Ovary (tissue), 7 donors: ENCODE measurements at regions not wholly inside any gene's neighbourhood (a gene's known extent, or its start where the extent isn't known, plus 50 kb on each side); places are given as distances from the start of the nearest gene placed in this dataset.
"Not testable (repeated sequence)": the region's sequence is repeated elsewhere in the genome, so short reads cannot be mapped to it uniquely, and the experiment has no call there.

Experiments used
- DNase-seq, 5 donors: peaks; one replicate each; pipeline ENCODE4 v3.0.0-alpha.2; 2019 to 2020
- H3K27ac ChIP-seq, 2 donors: fragments of 200-600 bp; one replicate each; pipeline versions ENCODE4 v1.5.1 to v1.8.0; 2019 to 2022
- H3K27me3 ChIP-seq: fragments of 200-600 bp; one replicate; pipeline ENCODE4 v1.8.0; 2022
- H3K36me3 ChIP-seq: fragments of 200-600 bp; sonication (generic); one replicate; pipeline ENCODE4 v1.5.1; 2019
- H3K4me1 ChIP-seq: one replicate; pipeline ENCODE4 v1.8.1; 2013; ENCODE audit warnings: mild to moderate bottlenecking, moderate library complexity; ENCODE audit not compliant: insufficient read depth
- H3K4me3 ChIP-seq: fragments of 200-600 bp; sonication (generic); one replicate; pipeline ENCODE4 v1.5.1; 2017
- H3K9me3 ChIP-seq, 2 donors: fragments of 200-600 bp in 1 of 2; sonication (generic) in 1 of 2; one replicate each; pipeline versions ENCODE4 v1.5.1 to v1.8.1; 2013 to 2019; ENCODE audit warnings: mild to moderate bottlenecking in 1 of 2, moderate library complexity in 1 of 2
- CTCF ChIP-seq, 3 donors: fragments of 450-650 bp in 2 of 3; fragments of 200-600 bp in 1 of 3; IDR thresholded peaks; one replicate each; pipeline versions ENCODE4 v1.5.1 to v1.8.0; 2016 to 2022; ENCODE audit warnings: antibody characterized with exemption in 3 of 3, mild to moderate bottlenecking in 1 of 3
- EP300 ChIP-seq: sonication (generic); formaldehyde crosslinking; IDR thresholded peaks from one replicate; pipeline ENCODE4 v1.6.1; 2017; ENCODE audit warnings: antibody characterized with exemption
- POLR2A ChIP-seq: fragments of 450-650 bp; IDR thresholded peaks from one replicate; pipeline ENCODE4 v1.6.1; 2017; ENCODE audit warnings: antibody characterized with exemption, mild to moderate bottlenecking, moderate library complexity
- WGBS, 3 donors: extraction: QIAGEN DNeasy Blood & Tissue Kit in 1 of 3; methylation state at CpG; one replicate each; pipeline versions ENCODE4 v1.1.5 to v1.1.7; 2013 to 2017; 5-methylcytosine and 5-hydroxymethylcytosine counted together
- intact Hi-C, 4 donors: fragments of 100-400 bp; cut with DNase I; formaldehyde crosslinking; loops; one replicate each; pipeline versions ENCODE4 v1.11.0 to v1.15.1; 2022 to 2023
- donor health status: DM: no; HTN: no; CAD: no; lungs with moderate emphysema.
- donor health status: DM: no; HTN: no; CAD: no.
- donor health status: Bipolar disorder and iron deficiency.
- donor health status: DM: no; HTN: no; CAD: no.
- donor health status: DM: yes; HTN: yes; CAD: no.

- H3K4me3 ChIP-seq = no peak overlapping the region
- H3K36me3 ChIP-seq = no peaks in the 10 kb centered on the region
- intact Hi-C loops = no loop called here
- no peak for TF ChIP-seq EP300
- TF ChIP-seq CTCF (IDR thresholded peaks at IDR 0.05) = no peak
- TF ChIP-seq POLR2A = no peak
- H3K4me1 ChIP-seq = no peaks in the 10 kb centered on the region
- H3K27me3 ChIP-seq = no peaks in the 10 kb centered on the region
- no peak overlapping the region for H3K27ac ChIP-seq
- 82 to 88% (median 88%) methylated on average over 3 of the region's 3 CpGs for WGBS, 3 donors
- H3K9me3 ChIP-seq = no peaks in the 10 kb centered on the region
- no peak for DNase-seq
These were observed 300.0 kb downstream of the SH3GL2 start for GRCh38 chr9:17878810-17879370.

- H3K9me3 ChIP-seq = no peaks in the 10 kb centered on the region
- H3K4me3 ChIP-seq = no peak overlapping the region
- 84 to 88% (median 86%) methylated on average over 9 of the region's 9 CpGs for WGBS, 3 donors
- H3K27me3 ChIP-seq = no peaks in the 10 kb centered on the region
- H3K27ac ChIP-seq = no peak overlapping the region
- intact Hi-C loops = loop anchor here in 1 of 4 donors (5.0 kb wide), 1 partner anchor 1694 kb away; no protein-coding TSS in a partner anchor
- no peak for DNase-seq
- H3K36me3 ChIP-seq = no peaks in the 10 kb centered on the region
- H3K4me1 ChIP-seq = no peaks in the 10 kb centered on the region
- TF ChIP-seq POLR2A (no peak), CTCF (IDR thresholded peaks at IDR 0.05) (no peak), EP300 (no peak)
These were observed 302.5 kb downstream of the SH3GL2 start for GRCh38 chr9:17881371-17881770.

DNA sequence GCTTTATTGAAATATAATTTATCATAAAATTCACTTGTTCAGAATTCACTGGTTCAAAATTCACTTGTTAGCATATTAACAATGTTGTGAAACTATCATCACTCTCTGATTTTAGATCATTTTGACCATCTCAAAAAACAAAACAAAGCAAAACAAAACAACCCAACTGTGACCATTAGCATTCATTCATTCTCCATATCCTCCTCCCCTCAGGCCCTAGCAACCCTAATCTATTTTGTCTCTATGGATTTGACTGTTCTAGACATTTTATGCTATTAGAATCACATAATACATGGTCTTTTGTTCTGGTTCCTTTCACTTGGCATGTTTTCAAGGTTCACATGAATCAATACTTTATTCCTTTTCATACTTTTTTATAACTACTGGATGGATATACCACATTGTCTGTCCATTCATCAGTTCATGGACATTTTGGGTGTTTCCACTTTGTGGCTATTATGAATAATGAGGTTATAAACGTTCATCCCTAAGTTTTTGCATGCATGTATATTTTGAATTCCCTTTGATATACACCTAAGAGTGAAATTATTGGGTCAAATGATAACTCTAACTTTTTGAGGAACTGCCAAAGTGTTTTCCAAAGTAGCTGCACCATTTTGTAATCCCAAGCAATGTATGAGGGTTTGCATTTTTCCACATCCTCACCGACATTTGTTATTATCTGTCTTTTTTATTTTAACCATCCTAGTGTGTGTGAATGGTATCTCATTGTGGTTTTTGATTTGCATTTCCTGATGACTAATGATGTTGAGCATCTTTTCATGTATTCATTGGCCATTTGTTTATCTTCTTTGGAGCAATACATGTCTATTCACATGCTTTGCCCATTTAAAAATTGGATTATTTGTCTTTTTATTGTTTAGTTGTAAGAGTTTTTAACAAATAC lies 304.1 kb downstream of the SH3GL2 start:
- Histone ChIP-seq H3K4me1 (no peaks in the 10 kb centered on the region), H3K27ac (no peak overlapping the region), H3K36me3 (no peaks in the 10 kb centered on the region), H3K9me3 (no peaks in the 10 kb centered on the region), H3K4me3 (no peak overlapping the region), H3K27me3 (no peaks in the 10 kb centered on the region)
- WGBS, 3 donors = 75 to 85% (median 83%) methylated on average over 2 of the region's 2 CpGs
- intact Hi-C loops = loop anchor here in 1 of 4 donors (5.0 kb wide), 1 partner anchor 1696 kb away; no protein-coding TSS in a partner anchor
- no peak for TF ChIP-seq CTCF (IDR thresholded peaks at IDR 0.05)
- no peak for TF ChIP-seq POLR2A
- no peak for TF ChIP-seq EP300
- DNase-seq = no peak

DNA sequence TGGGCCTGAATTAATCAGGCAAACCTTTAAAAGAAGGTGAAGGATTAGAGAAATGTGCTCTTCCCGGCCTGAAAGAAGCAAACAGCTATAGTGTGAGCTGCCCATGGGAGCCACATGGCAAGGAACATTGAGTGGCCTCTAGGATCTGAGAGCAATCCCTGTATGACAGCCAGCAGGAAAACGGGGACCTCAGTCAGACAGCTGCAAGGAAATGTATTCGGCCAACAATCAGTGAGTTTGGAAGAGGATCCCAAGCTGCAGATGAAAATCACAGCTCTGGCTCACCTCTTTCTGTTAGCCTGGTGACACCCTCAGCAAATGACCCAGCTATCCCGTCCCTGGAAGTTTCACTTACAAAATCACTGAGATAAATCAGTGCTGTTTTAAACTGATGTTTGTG lies 309.2 kb downstream of the SH3GL2 start:
- H3K4me3 ChIP-seq = no peak overlapping the region
- no peak overlapping the region for H3K27ac ChIP-seq
- H3K27me3 ChIP-seq = no peaks in the 10 kb centered on the region
- intact Hi-C loops = no loop called here
- no peaks in the 10 kb centered on the region for H3K36me3 ChIP-seq
- DNase-seq = no peak
- TF ChIP-seq CTCF (IDR thresholded peaks at IDR 0.05) (no peak), POLR2A (no peak), EP300 (no peak)
- 81 to 85% (median 84%) methylated on average over 4 of the region's 4 CpGs for WGBS, 3 donors
- H3K9me3 ChIP-seq = no peaks in the 10 kb centered on the region
- H3K4me1 ChIP-seq = no peaks in the 10 kb centered on the region

DNA sequence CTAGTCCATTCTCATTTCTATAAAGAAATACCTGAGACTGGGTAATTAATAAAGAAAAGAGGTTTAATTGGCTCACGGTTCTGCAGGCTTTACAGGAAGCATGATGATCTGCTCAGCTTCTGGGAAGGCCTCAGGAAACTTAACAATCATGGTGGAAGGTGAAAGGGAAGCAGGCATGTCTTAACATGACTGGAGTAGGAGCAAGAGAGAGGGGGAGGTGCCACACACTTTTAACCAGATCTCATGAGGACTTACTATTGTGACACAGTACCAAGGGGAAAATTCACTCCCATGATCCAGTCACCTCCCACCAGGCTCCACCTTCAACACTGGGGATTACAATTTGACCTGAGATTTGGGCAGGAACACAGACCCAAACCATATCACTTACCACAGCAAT lies 310.1 kb downstream of the SH3GL2 start:
- H3K27ac ChIP-seq, H3K4me1 ChIP-seq, H3K36me3 ChIP-seq, DNase-seq, intact Hi-C loops, H3K9me3 ChIP-seq, H3K4me3 ChIP-seq, H3K27me3 ChIP-seq: not testable (repeated sequence)
- WGBS, 3 donors = 81 to 97% (median 85%) methylated on average over 1 of the region's 1 CpG
